Sigmoid colon (tissue), 4 donors: ENCODE measurements at regions not wholly inside any gene's neighbourhood (a gene's known extent, or its start where the extent isn't known, plus 50 kb on each side); places are given as distances from the start of the nearest gene placed in this dataset.

ENCODE experiments used
- CTCF ChIP-seq, 4 experiments: fragments of 450-650 bp in 3 of 4; fragments of 200-600 bp in 1 of 4; IDR thresholded peaks; one replicate each; pipeline ENCODE4 v1.5.1; 2016 to 2019; ENCODE audit warnings: antibody characterized with exemption in 4 of 4, mild to moderate bottlenecking in 3 of 4, moderate library complexity in 2 of 4
- EP300 ChIP-seq, 4 donors: sonication (generic); formaldehyde crosslinking; IDR thresholded peaks; one replicate each; pipeline ENCODE4 v1.6.1; 2017; ENCODE audit warnings: antibody characterized with exemption in 4 of 4
- POLR2A ChIP-seq, 2 donors: fragments of 450-650 bp; IDR thresholded peaks; one replicate each; pipeline ENCODE4 v1.6.1; 2016; ENCODE audit warnings: antibody characterized with exemption in 2 of 2, mild to moderate bottlenecking in 2 of 2, moderate library complexity in 2 of 2
- POLR2AphosphoS5 ChIP-seq, 4 donors: sonication (generic); formaldehyde crosslinking; IDR thresholded peaks; one replicate each; pipeline ENCODE4 v1.6.1; 2017; ENCODE audit warnings: antibody characterized with exemption in 4 of 4

GRCh38 chr1:30485072-30485471 is 238.3 kb downstream of the MATN1 start:
- TF ChIP-seq CTCF (IDR thresholded peaks at IDR 0.05) (no peak), POLR2A (IDR thresholded peaks at IDR 0.05) (no peak), POLR2AphosphoS5 (IDR thresholded peaks at IDR 0.05) (no peak), EP300 (IDR thresholded peaks at IDR 0.05) (no peak)
